Fibroblast of villous mesenchyme (primary cell): ENCODE measurements at regions not wholly inside any gene's neighbourhood (a gene's known extent, or its start where the extent isn't known, plus 50 kb on each side); places are given as distances from the start of the nearest gene placed in this dataset.

Source experiments
- DNase-seq: peaks from one replicate; pipeline ENCODE4 v3.0.0-alpha.2; 2010; ENCODE audit warnings: low read depth
- H3K4me3 ChIP-seq: 2 replicates; pipeline ENCODE4 v1.5.1; 2011; ENCODE audit warnings: low read depth, mild to moderate bottlenecking, low read length
- CTCF ChIP-seq: IDR thresholded peaks from 2 replicates; pipeline ENCODE4 v1.5.1; 2012; ENCODE audit warnings: low read depth, mild to moderate bottlenecking, low read length; ENCODE audit not compliant: insufficient read depth

DNA sequence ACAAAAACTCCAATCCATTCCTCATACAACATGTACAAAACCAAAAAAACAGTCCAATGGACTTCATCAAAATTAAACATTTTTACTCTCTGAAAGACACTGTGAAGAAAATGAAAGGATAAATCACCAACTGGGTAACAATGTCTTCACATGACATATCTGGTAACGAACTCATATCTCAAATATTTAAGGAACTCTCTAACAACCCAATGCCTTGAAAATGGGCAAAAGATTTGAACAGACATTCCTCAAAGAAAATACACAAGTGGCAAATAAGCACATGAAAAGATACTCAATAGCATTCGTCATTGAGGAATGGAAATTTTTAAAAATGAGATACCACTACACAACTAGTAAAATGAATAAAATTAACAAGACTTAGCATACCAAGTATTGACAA lies 198.7 kb upstream of the RASSF8 start:
- DNase-seq, result no peak
- no peak overlapping the region for H3K4me3 ChIP-seq
- no peak for TF ChIP-seq CTCF

DNA sequence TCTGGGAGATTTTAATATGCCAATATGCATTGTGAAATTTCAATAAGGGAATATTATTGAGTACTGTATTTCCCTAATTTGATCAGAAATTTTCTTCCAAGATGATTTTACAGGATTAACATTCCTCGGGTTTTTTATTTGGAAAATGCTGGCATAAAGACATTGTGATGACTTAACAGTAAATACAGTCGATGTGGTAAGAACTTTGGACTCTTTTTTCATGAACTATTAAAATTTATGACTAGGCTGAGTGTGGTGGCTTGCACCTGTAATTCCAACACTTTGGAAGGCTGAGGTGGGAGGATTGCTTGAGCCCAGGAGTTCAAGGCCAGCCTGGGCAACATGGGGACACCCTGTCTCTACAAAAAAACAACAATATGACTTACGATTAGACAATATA lies 197.1 kb upstream of the RASSF8 start:
- DNase-seq, result no peak
- TF ChIP-seq CTCF, result no peak
- no peak overlapping the region for H3K4me3 ChIP-seq

GRCh38 chr12:25764409-25764808 lies 194.1 kb upstream of the RASSF8 start:
- no peak for DNase-seq
- TF ChIP-seq CTCF, result no peak
- H3K4me3 ChIP-seq, result no peak overlapping the region

DNA sequence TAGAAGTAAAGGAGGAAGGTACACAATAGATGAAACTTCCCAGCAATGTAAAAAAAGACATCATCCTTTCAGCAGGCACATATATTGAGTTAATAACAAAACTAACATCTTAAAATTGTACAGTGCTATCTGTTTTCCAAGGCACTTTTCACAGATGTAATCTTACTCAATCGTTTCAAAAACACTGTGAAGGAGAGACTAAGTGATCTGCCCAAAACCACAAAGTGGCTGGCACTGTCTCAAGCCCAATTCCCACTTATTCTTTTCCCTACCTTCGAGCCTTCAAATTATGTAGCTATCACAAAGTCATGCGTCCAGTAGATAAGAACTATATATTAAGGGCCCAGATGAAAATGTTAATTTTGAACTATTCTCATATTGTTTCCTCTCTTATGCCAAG lies 193.6 kb upstream of the RASSF8 start:
- no peak overlapping the region for H3K4me3 ChIP-seq
- no peak for TF ChIP-seq CTCF
- DNase-seq, result peak; percentile 20

DNA sequence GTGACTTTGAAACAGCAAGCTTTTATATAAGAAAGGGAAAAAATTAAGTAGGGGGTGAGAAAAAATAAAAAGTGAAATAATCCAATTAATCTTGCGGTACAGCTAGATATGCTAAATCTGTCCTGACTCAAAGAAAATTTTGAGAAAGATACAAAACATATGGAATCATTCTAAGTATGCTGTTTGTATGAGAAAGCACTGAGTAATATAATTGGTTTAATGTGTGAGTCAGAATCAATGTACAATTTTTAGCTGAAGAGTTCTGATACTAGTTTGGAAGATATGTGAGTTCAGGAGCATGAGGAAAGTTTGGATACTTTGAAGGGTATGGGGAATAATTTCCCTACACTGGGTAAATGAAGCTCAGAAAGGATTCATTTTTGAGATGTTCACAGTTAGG lies 190.9 kb upstream of the RASSF8 start:
- no peak for TF ChIP-seq CTCF
- H3K4me3 ChIP-seq, result no peak overlapping the region
- no peak for DNase-seq

- TF ChIP-seq CTCF, result no peak
- no peak overlapping the region for H3K4me3 ChIP-seq
- DNase-seq, result no peak
Measured at GRCh38 chr12:25768151-25768550, 190.3 kb upstream of the RASSF8 start.

DNA sequence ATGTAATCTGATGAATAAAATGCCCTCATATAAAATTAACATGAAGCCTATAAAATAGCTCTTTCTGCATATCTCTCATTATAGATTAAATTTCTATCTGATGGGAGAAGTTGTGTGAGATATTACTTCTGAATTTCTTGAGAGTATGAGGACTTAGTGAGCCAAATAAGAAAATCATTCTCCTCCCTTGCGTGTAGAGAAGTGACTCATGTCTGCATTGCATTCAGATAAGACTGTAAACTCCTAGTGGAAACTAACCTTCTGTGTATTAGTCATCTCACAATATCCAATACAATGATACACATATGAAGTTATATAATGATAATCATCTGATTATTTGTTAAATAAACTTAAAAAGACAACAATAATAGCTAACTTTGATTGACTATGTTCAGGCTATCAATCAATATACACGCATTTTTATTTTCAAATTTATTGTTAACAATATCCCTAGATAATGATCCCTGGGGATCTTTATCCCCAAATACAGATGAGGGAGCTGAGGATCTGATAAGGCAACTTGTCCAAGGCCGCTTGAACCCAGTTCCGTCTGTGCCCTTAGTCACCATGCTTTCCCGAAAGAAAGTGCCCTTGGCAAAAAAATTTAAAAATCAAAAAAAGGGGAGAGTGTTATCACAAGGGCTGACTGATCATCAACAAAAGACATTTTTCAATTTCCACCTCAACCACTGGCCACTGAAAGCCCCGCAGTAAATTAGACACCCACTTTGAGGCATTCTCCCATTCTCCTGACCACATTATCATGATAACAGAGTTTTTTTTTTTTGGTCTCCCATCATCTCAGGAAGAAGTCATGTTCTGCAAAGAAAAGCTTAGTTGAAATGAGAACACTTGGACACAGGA lies 189.2 kb upstream of the RASSF8 start:
- H3K4me3 ChIP-seq, result no peak overlapping the region
- TF ChIP-seq CTCF, result no peak
- DNase-seq, result peak; percentile 72
